A549 (cell line): ENCODE measurements at regions not wholly inside any gene's neighbourhood (a gene's known extent, or its start where the extent isn't known, plus 50 kb on each side); places are given as distances from the start of the nearest gene placed in this dataset.

Source experiments
- CBX2 ChIP-seq: fragments of 200-600 bp; sonication (generic); IDR thresholded peaks from 2 replicates; pipeline ENCODE4 v1.6.1; 2016; ENCODE audit warnings: low read depth, mild to moderate bottlenecking, borderline replicate concordance
- CBX8 ChIP-seq: fragments of 200-600 bp; sonication (generic); IDR thresholded peaks from 2 replicates; pipeline ENCODE4 v1.6.1; 2016
- CEBPB ChIP-seq, 2 experiments: fragments of >200 bp in 1 of 2; sonication (Bioruptor Twin) in 1 of 2; formaldehyde crosslinking in 1 of 2; IDR thresholded peaks; 2 replicates each; pipeline ENCODE4 v1.6.1; 2012 to 2016
- E2F6 ChIP-seq: IDR thresholded peaks from 2 replicates; pipeline ENCODE4 v1.6.1; 2012; ENCODE audit warnings: low read depth, borderline replicate concordance
- MYC ChIP-seq: IDR thresholded peaks from 2 replicates; pipeline ENCODE4 v1.6.1; 2012; ENCODE audit warnings: mild to moderate bottlenecking, inconsistent platforms, low read length, improper control_type of control experiment, borderline replicate concordance
- POLR2A ChIP-seq: IDR thresholded peaks from 2 replicates; pipeline ENCODE4 v1.6.1; 2012; ENCODE audit warnings: mild to moderate bottlenecking, low read length
- POLR2AphosphoS2 ChIP-seq: conservative IDR thresholded peaks from 2 replicates; pipeline ENCODE4 v1.6.1; 2012; ENCODE audit warnings: low read length, improper control_type of control experiment, inconsistent platforms
- RAD21 ChIP-seq, 2 experiments: fragments of >200 bp in 1 of 2; sonication (Bioruptor Twin) in 1 of 2; formaldehyde crosslinking in 1 of 2; IDR thresholded peaks in 1 of 2; conservative IDR thresholded peaks in 1 of 2; 2 replicates in 1 of 2; 3 replicates in 1 of 2; pipeline ENCODE4 v1.6.1; 2012 to 2018; ENCODE audit warnings: inconsistent platforms in 1 of 2
- TFCP2L1 ChIP-seq: fragments of 250-450 bp; sonication (Bioruptor Pico); IDR thresholded peaks from 2 replicates; pipeline ENCODE4 v1.5.0; 2021; ENCODE audit warnings: mild to moderate bottlenecking
- ZFP36 ChIP-seq: fragments of 450-650 bp; IDR thresholded peaks from 2 replicates; pipeline ENCODE4 v1.6.1; 2014; ENCODE audit warnings: borderline replicate concordance; ENCODE audit not compliant: partially characterized antibody
- TF ChIP-seq, protein P1 (sequence below): fragments of >200 bp; sonication (Bioruptor Twin); formaldehyde crosslinking; IDR thresholded peaks from 3 replicates; pipeline ENCODE4 v1.5.1; 2016
- TF ChIP-seq, protein P2 (sequence below): fragments of 450-650 bp; IDR thresholded peaks from 2 replicates; pipeline ENCODE4 v1.6.1; 2014; ENCODE audit warnings: antibody characterized with exemption

- TF ChIP-seq, protein P1, sequence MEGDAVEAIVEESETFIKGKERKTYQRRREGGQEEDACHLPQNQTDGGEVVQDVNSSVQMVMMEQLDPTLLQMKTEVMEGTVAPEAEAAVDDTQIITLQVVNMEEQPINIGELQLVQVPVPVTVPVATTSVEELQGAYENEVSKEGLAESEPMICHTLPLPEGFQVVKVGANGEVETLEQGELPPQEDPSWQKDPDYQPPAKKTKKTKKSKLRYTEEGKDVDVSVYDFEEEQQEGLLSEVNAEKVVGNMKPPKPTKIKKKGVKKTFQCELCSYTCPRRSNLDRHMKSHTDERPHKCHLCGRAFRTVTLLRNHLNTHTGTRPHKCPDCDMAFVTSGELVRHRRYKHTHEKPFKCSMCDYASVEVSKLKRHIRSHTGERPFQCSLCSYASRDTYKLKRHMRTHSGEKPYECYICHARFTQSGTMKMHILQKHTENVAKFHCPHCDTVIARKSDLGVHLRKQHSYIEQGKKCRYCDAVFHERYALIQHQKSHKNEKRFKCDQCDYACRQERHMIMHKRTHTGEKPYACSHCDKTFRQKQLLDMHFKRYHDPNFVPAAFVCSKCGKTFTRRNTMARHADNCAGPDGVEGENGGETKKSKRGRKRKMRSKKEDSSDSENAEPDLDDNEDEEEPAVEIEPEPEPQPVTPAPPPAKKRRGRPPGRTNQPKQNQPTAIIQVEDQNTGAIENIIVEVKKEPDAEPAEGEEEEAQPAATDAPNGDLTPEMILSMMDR: no peak
- TF ChIP-seq POLR2A: no peak
- no peak for TF ChIP-seq E2F6
- no peak for TF ChIP-seq POLR2AphosphoS2
- TF ChIP-seq TFCP2L1 (CRISPR knock-in tag): no peak
- no peak for TF ChIP-seq RAD21 (conservative IDR thresholded peaks at IDR 0.05 in 1 of 2, IDR thresholded peaks at IDR 0.05 in 1 of 2)
- TF ChIP-seq, protein P2, sequence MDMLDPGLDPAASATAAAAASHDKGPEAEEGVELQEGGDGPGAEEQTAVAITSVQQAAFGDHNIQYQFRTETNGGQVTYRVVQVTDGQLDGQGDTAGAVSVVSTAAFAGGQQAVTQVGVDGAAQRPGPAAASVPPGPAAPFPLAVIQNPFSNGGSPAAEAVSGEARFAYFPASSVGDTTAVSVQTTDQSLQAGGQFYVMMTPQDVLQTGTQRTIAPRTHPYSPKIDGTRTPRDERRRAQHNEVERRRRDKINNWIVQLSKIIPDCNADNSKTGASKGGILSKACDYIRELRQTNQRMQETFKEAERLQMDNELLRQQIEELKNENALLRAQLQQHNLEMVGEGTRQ: no peak
- TF ChIP-seq CBX2: no peak
- TF ChIP-seq CEBPB (IDR thresholded peaks at IDR 0.05): no peak
- TF ChIP-seq MYC: no peak
- no peak for TF ChIP-seq CBX8
- no peak for TF ChIP-seq ZFP36
These were observed 365.3 kb downstream of the NUAK1 start for GRCh38 chr12:105773471-105773870.
